Central memory CD4-positive, alpha-beta T cell (primary cell): ENCODE measurements at regions not wholly inside any gene's neighbourhood (a gene's known extent, or its start where the extent isn't known, plus 50 kb on each side); places are given as distances from the start of the nearest gene placed in this dataset.

ENCODE experiments used
- DNase-seq: peaks from one replicate; pipeline ENCODE4 v3.0.0; 2022

- no peak for DNase-seq
These were observed 102.2 kb downstream of the UNC5CL start for GRCh38 chr6:40936818-40937251.

- no peak for DNase-seq
These were observed 105.2 kb downstream of the UNC5CL start for GRCh38 chr6:40933864-40934263.

GRCh38 chr6:40932953-40933352 is 106.1 kb downstream of the UNC5CL start:
- no peak for DNase-seq

GRCh38 chr6:40932366-40932765 is 106.7 kb downstream of the UNC5CL start:
- no peak for DNase-seq

GRCh38 chr6:40931931-40932330 is 107.1 kb downstream of the UNC5CL start:
- DNase-seq, result no peak

- DNase-seq, result no peak
These were observed 108.5 kb downstream of the UNC5CL start for GRCh38 chr6:40930555-40930954.

- no peak for DNase-seq
These were observed 109.0 kb downstream of the UNC5CL start for GRCh38 chr6:40930045-40930444.

GRCh38 chr6:40929176-40929575 is 109.8 kb downstream of the UNC5CL start:
- no peak for DNase-seq

- no peak for DNase-seq
These were observed 110.3 kb downstream of the UNC5CL start for GRCh38 chr6:40928763-40929162.

- no peak for DNase-seq
These were observed 110.7 kb downstream of the UNC5CL start for GRCh38 chr6:40928307-40928706.

- no peak for DNase-seq
These were observed 113.7 kb downstream of the UNC5CL start for GRCh38 chr6:40925341-40925740.

- DNase-seq, result no peak
These were observed 114.2 kb downstream of the UNC5CL start for GRCh38 chr6:40924839-40925238.

GRCh38 chr6:40923880-40924279 is 115.1 kb downstream of the UNC5CL start:
- DNase-seq, result no peak

GRCh38 chr6:40923326-40923725 is 115.7 kb downstream of the UNC5CL start:
- DNase-seq, result no peak

- no peak for DNase-seq
These were observed 116.7 kb downstream of the UNC5CL start for GRCh38 chr6:40922281-40922680.

- DNase-seq, result no peak
These were observed 120.9 kb downstream of the UNC5CL start for GRCh38 chr6:40918040-40918651.

- DNase-seq, result no peak
These were observed 121.4 kb downstream of the UNC5CL start for GRCh38 chr6:40917603-40918002.

GRCh38 chr6:40916845-40917244 is 122.2 kb downstream of the UNC5CL start:
- DNase-seq, result no peak

GRCh38 chr6:40915165-40915564 is 123.9 kb downstream of the UNC5CL start:
- DNase-seq, result no peak

- DNase-seq, result no peak
These were observed 125.0 kb downstream of the UNC5CL start for GRCh38 chr6:40914005-40914404.

- DNase-seq, result no peak
These were observed 126.7 kb downstream of the UNC5CL start for GRCh38 chr6:40912158-40912946.

GRCh38 chr6:40910260-40910893 is 128.6 kb downstream of the UNC5CL start:
- no peak for DNase-seq

- no peak for DNase-seq
These were observed 129.2 kb downstream of the UNC5CL start for GRCh38 chr6:40909811-40910210.

- DNase-seq, result no peak
These were observed 131.8 kb downstream of the UNC5CL start for GRCh38 chr6:40907198-40907701.
